OCI-LY1 (cell line): ENCODE measurements at regions not wholly inside any gene's neighbourhood (a gene's known extent, or its start where the extent isn't known, plus 50 kb on each side); places are given as distances from the start of the nearest gene placed in this dataset.

ENCODE experiments used
- EZH2 ChIP-seq: fragments of 200-600 bp; sonication (generic), shearing (Covaris generic); IDR thresholded peaks from 2 replicates; pipeline ENCODE4 v1.8.0; 2017; ENCODE audit warnings: borderline replicate concordance, mixed run types, mild to moderate bottlenecking, antibody characterized with exemption, low read length, moderate library complexity, mixed read lengths
- TF ChIP-seq, protein P1 (sequence below): fragments of 200-600 bp; sonication (generic), shearing (Covaris generic); IDR thresholded peaks from 2 replicates; pipeline ENCODE4 v1.5.1; 2017; ENCODE audit warnings: mild to moderate bottlenecking, antibody characterized with exemption, low read length, moderate library complexity, mixed read lengths

DNA sequence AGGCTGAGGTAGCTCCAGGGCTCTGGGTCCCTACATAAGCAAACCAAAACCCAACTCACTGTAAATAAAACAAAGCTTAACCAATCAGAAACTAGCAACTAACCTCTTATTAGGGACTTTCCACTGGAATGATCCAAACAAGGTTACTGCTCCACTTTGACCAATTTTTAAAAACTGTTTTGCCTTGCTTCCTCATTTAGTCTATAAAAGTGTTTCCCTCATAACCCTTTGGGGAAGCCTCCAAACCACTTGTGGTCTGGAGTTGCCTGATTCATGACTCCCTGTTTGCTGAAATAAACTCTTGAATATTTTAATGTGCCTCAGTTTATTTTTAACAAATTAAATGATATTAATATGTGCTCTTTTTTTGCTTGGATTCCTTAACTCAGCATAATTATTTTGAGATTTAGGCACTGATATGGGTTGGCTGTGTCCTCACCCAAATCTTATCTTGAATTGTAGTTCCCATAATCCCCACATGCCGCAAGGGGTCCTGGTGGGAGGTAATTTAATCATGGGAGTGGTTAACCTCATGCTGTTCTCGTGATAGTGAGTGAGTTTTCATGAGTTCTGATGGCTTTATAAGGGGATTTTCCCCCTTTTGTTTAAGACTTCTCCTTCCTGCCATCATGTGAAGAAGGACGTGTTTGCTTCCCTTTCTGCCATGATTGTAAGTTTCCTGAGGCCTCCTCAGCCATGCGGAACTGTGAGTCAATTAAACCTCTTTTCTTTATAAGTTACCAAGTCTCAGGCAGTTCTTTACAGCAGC, 90.6 kb downstream of the CD200R1L start:
- TF ChIP-seq, protein P1, sequence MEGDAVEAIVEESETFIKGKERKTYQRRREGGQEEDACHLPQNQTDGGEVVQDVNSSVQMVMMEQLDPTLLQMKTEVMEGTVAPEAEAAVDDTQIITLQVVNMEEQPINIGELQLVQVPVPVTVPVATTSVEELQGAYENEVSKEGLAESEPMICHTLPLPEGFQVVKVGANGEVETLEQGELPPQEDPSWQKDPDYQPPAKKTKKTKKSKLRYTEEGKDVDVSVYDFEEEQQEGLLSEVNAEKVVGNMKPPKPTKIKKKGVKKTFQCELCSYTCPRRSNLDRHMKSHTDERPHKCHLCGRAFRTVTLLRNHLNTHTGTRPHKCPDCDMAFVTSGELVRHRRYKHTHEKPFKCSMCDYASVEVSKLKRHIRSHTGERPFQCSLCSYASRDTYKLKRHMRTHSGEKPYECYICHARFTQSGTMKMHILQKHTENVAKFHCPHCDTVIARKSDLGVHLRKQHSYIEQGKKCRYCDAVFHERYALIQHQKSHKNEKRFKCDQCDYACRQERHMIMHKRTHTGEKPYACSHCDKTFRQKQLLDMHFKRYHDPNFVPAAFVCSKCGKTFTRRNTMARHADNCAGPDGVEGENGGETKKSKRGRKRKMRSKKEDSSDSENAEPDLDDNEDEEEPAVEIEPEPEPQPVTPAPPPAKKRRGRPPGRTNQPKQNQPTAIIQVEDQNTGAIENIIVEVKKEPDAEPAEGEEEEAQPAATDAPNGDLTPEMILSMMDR = no peak
- TF ChIP-seq EZH2 = no peak
